Retina (tissue), 1 donor: ENCODE measurements at regions not wholly inside any gene's neighbourhood (a gene's known extent, or its start where the extent isn't known, plus 50 kb on each side); places are given as distances from the start of the nearest gene placed in this dataset.

ENCODE experiments used
- DNase-seq: peaks from one replicate; pipeline ENCODE4 v3.0.0-alpha.2; 2016

DNA sequence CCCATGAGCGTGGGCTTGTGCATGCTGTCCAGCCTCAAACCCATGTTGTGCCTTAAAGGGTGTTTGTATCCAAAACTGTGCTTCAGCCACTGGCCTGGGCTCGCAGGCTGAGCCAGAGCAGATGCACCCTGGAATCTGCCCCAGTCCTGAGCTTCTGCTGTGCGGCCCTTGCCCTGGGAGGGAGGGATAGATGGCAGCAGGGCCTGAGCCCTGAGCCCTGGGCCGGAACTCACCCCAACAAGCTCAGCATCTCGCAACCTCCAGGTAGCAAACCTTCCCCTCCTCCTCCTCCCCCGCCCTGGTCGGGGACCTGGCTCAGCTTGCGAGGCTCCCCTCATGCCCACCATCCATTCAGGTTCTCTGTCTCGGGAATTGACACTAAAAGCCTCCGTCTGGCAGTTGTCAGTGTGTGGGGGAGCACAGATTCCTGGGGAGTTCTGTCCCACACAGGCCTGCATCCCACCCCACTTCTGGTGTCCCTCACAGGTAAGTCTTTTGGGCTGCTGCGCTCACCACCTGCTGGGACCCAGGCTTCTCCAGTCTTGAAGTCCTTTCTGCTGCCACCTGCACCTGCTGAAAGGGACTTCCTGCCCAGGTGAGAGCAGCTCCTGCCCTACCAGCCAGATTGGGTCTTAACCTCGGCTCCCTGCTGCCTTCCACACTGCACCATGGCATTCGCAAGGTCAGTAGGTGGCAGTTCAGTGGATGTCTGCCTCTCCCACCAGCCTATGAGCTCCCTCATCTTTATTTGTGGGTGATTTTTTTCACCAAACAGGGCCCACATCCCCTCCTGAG is 55.2 kb upstream of the OLFM1 start:
- no peak for DNase-seq

DNA sequence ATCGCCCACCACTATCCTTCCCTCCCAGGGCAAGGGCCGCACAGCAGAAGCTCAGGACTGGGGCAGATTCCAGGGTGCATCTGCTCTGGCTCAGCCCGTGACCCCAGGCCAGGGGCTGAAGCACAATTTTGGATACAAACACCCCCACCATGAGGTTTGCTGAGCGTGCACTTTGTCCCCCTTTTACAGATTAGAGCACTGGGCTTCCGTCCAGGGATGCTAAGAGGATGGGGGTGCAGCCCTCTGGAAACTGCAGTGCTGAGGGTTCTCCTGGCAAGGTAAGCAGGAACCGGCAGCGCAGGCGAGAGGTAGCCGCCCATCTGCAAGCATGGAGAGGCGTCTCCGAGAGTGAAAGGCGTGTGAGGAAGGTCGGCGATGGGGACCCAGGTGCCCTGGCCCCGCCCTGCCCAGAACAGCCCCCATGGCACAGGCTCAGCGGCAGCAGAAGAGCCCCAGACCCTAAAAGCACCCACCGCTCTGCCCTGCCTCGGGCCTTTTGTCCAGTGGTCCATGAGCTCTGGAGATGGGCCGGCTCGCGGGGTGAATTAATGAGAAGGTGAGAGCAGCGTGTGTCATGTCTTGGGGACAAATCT is 54.5 kb upstream of the OLFM1 start:
- DNase-seq = no peak

DNA sequence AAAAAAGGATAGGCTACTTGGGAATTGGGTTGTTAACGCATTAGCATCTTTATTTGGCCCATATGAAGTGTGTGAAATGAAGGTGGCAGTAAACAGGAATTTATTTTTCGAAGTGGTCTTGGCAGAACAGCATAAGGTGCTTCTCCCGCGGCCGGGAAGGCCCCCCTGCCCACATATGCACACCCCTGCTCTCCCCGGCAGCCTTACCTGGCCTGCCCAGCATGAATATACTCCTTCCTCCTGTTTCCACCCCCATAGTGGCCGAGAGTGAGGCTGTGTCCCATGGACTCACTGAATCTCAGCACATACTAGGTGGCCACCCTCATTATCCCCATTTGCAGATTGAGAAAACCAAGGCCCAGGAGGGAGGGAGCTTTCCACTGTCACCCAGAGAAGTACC is 54.0 kb upstream of the OLFM1 start:
- DNase-seq = no peak

DNA sequence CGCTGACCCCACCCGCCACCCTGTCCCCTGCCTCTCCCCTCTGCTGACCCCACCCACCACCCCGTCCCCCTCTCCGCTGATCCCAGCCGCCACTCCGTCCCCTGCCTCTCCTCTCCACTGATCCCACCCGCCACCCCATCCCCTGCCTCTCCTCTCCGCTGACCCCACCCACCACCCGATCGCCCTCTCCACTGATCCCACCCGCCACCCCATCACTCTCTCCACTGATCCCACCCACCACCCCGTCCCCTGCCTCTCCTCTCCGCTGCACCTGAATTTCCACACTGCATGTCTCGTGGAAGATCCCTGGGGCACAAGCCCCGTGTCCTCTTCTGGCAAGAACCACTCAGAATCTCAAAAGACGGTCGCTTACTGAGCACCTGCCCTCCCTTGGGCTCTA is 53.4 kb upstream of the OLFM1 start:
- no peak for DNase-seq

DNA sequence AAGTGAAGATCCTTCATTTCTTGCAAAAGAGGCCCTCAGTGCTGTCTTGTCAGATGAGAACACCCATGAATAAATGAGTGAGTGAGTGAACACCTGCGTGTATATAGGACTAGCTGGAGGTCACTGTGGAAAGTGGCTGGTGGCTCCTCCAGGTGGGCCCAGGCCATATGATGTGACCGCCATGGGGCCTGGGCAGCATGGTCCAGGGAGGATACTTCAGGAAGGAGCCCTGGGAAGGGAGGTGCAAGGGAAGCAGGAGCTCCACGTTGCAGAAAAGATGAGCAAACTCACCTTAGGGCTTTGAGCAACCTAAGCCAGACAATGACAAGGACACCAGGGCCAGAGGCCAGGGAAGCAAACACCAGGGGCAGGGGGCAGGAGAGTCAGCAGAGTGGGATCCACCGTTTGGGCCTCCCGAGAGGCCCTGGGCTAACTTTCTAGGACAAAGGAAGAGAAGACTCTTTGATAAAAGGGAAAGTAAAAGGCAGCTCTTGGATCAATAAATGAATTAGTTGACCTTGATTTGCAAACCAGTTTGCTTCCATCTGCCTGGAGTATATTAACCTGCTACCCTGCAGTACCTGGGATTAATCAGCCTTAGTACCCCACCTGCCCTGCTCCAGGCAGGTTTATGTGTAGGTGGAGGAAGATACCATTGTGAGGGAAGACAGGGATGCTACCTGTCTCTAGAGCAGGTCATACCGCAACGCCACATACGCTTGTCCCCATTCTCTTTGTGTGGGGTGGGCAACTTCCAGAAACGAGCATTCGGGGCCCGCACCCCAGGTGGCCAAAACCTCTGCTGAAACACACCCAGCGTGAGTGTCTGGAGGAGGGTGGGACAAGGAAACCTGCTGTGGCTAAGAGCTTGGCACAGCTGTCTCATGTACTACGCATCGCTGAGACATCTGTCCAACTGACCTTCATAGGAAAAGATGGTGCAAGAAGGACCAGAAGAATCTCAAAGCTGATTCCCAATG is 51.4 kb upstream of the OLFM1 start:
- DNase-seq = no peak

DNA sequence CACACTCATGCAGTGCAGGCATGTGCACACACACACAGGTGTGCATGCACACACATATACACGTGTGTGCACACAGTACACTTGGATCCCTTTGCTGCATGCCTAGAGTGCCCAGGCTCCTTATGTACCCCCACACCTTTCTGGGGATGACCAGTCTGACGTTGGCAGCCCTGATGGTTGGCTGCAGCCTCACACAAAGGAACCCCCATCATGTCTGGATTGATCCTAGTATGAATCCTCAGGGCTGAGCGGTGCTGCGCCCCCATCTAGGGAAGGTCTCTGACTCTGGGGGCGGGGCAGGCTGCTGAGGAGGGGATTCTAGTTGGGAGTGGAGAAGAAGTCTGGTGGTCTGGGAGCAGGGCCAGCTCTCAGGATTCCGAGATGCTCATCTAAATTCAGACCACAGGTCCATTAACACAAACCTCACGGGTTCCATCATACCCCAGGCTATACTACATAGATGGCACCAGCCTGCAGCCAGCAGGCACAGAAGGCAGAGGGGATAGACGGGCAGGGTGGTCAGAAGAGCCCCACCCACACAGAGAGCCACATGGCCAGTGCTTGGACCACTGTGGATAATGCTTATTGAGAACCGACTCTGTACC is 50.5 kb upstream of the OLFM1 start:
- DNase-seq = no peak

DNA sequence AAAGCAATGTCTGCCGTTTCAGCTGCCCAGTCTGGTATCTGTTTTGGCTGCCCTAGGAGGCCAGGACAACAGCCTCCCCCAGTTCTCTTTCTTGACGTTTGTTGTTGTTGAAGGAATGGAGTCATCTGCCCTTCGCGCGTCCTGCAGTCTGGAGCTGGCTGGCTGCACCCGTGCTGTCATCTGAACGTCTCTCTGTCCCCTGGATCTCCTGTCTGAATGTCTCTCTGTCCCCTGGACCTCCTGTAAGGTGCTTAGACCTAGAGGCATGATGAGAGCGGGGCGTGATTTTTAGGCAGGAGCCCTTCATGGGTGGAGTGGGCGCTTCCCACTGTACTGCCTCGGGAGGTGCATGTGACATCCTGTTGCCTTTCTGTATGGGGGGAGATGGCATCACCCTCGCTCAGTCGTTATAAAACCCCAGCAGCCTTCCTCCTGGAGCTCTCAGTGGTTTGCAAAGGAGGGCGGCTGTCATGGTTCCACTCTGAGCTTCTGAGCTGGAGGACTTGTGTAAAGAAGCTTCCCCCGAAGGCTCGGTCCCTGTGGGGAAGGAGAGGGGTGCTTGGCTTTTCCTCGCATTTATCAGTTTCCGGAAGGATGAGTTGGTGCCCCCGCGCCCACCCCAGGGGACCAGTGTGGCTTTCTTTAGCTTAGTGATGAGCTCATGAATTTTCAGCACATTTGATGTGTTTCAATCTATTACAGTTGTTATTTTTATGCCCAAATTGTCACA is 49.8 kb upstream of the OLFM1 start:
- no peak for DNase-seq
